SK-N-SH (cell line): ENCODE measurements at regions not wholly inside any gene's neighbourhood (a gene's known extent, or its start where the extent isn't known, plus 50 kb on each side); places are given as distances from the start of the nearest gene placed in this dataset.

ENCODE experiments used
- CTCF ChIA-PET: fragments of 300-600, 350-600 bp; formaldehyde crosslinking; extraction: SDS; loops from one replicate; lab custom pipeline; 2021; lab: Yijun Ruan, JAX
- POLR2A ChIA-PET: fragments of 350-600 bp; sonication (Branson Sonifier 250); formaldehyde crosslinking; extraction: SDS; loops from one replicate; lab custom pipeline; 2020; ENCODE audit warnings: antibody characterized with exemption, inconsistent platforms; lab: Yijun Ruan, JAX
- DNase-seq: peaks from one replicate; pipeline ENCODE4 v3.0.0; 2012
- H2AFZ ChIP-seq: fragments of 200-600 bp; sonication (generic); 2 replicates; pipeline ENCODE4 v1.8.1; 2016; ENCODE audit warnings: antibody characterized with exemption, mild to moderate bottlenecking, low read depth
- H3F3A ChIP-seq: fragments of 200-600 bp; sonication (generic); replicated peaks from 2 replicates; pipeline ENCODE3; 2016; ENCODE audit warnings: antibody characterized with exemption, mild to moderate bottlenecking; ENCODE audit not compliant: insufficient read depth
- H3K27ac ChIP-seq, 2 experiments: fragments of 200-500 bp in 1 of 2; fragments of 200-600 bp in 1 of 2; sonication (Bioruptor generic) in 1 of 2; sonication (generic), shearing (Covaris generic) in 1 of 2; 2 replicates each; pipeline versions ENCODE4 v1.5.1 to v1.6.1; 2014 to 2016; ENCODE audit warnings: low read depth in 2 of 2, inconsistent platforms in 1 of 2, low read length in 1 of 2, mild to moderate bottlenecking in 1 of 2, mixed read lengths in 1 of 2
- H3K27me3 ChIP-seq: fragments of 200-600 bp; sonication (generic), shearing (Covaris generic); 2 replicates; pipeline ENCODE4 v1.6.1; 2016; ENCODE audit warnings: mixed run types; ENCODE audit not compliant: insufficient read depth
- H3K36me3 ChIP-seq, 2 experiments: fragments of 200-500 bp in 1 of 2; fragments of 200-600 bp in 1 of 2; sonication (Bioruptor generic) in 1 of 2; sonication (generic) in 1 of 2; replicated peaks in 1 of 2; 2 replicates each; pipeline versions ENCODE3 to v1.5.1; 2014 to 2016; ENCODE audit warnings: low read length in 1 of 2, mild to moderate bottlenecking in 1 of 2; ENCODE audit not compliant: insufficient read depth in 2 of 2, control insufficient read depth in 1 of 2
- H3K4me1 ChIP-seq, 2 experiments: fragments of 200-500 bp in 1 of 2; fragments of 200-600 bp in 1 of 2; sonication (Bioruptor generic) in 1 of 2; sonication (generic), shearing (Covaris generic) in 1 of 2; 2 replicates each; pipeline versions ENCODE4 v1.5.1 to v1.6.1; 2014 to 2016; ENCODE audit warnings: low read depth in 1 of 2, low read length in 1 of 2, mixed run types in 1 of 2; ENCODE audit not compliant: insufficient read depth in 2 of 2, control insufficient read depth in 1 of 2
- H3K4me2 ChIP-seq: fragments of 200-600 bp; sonication (generic), shearing (Covaris generic); 2 replicates; pipeline ENCODE4 v1.6.1; 2017; ENCODE audit warnings: mixed run types
- H3K4me3 ChIP-seq, 2 experiments: fragments of 200-500 bp in 1 of 2; fragments of 200-600 bp in 1 of 2; sonication (Bioruptor generic) in 1 of 2; sonication (generic), shearing (Covaris generic) in 1 of 2; 2 replicates each; pipeline versions ENCODE4 v1.5.1 to v1.8.1; 2014 to 2016; ENCODE audit warnings: low read depth in 2 of 2, inconsistent platforms in 1 of 2, low read length in 1 of 2, mild to moderate bottlenecking in 1 of 2, mixed read lengths in 1 of 2, moderate library complexity in 1 of 2
- H3K79me2 ChIP-seq: fragments of 200-600 bp; sonication (generic); 2 replicates; pipeline ENCODE4 v1.8.1; 2017; ENCODE audit warnings: mild to moderate bottlenecking; ENCODE audit not compliant: insufficient read depth
- H3K9ac ChIP-seq: fragments of 200-600 bp; sonication (generic); 2 replicates; pipeline ENCODE4 v1.6.1; 2017; ENCODE audit warnings: mixed run types
- H3K9me2 ChIP-seq: fragments of 200-600 bp; sonication (generic); 2 replicates; pipeline ENCODE4 v1.6.1; 2017; ENCODE audit warnings: mixed run types
- H3K9me3 ChIP-seq: fragments of 200-600 bp; sonication (generic); 2 replicates; pipeline ENCODE4 v1.6.1; 2017; ENCODE audit warnings: mixed run types, mild to moderate bottlenecking, moderate library complexity
- H4K20me1 ChIP-seq: fragments of 200-600 bp; sonication (generic); 2 replicates; pipeline ENCODE4 v1.6.1; 2017; ENCODE audit warnings: mild to moderate bottlenecking, mixed run types; ENCODE audit not compliant: insufficient read depth
- CHD2 ChIP-seq: fragments of 150-350 bp; IDR thresholded peaks from 2 replicates; pipeline ENCODE4 v1.6.1; 2018; ENCODE audit warnings: low read length; ENCODE audit not compliant: partially characterized antibody
- ELF1 ChIP-seq: IDR thresholded peaks from 2 replicates; pipeline ENCODE4 v1.4.0; 2012
- EZH2phosphoT487 ChIP-seq: fragments of 200-600 bp; sonication (generic); IDR thresholded peaks from 2 replicates; pipeline ENCODE4 v1.6.1; 2017; ENCODE audit warnings: low read depth, mixed run types, mild to moderate bottlenecking, antibody characterized with exemption, moderate library complexity, borderline replicate concordance
- FOSL2 ChIP-seq: IDR thresholded peaks from 2 replicates; pipeline ENCODE4 v1.4.0; 2012; ENCODE audit warnings: low read depth, mild to moderate bottlenecking, moderate library complexity, borderline replicate concordance
- FOXJ3 ChIP-seq: sonication (generic); formaldehyde crosslinking; IDR thresholded peaks from 2 replicates; pipeline ENCODE4 v1.5.1; 2020; ENCODE audit warnings: mild to moderate bottlenecking, missing genetic modification reagents
- GABPA ChIP-seq: IDR thresholded peaks from 2 replicates; pipeline ENCODE4 v1.4.0; 2012; ENCODE audit warnings: low read depth, mild to moderate bottlenecking
- MEF2A ChIP-seq: IDR thresholded peaks from 2 replicates; pipeline ENCODE4 v1.4.0; 2012; ENCODE audit warnings: low read depth, borderline replicate concordance
- MXI1 ChIP-seq: IDR thresholded peaks from 2 replicates; pipeline ENCODE4 v1.6.1; 2012; ENCODE audit warnings: mild to moderate bottlenecking, low read depth, low read length, improper control_type of control experiment
- RFX5 ChIP-seq: IDR thresholded peaks from 2 replicates; pipeline ENCODE4 v1.6.1; 2012; ENCODE audit warnings: mild to moderate bottlenecking, improper control_type of control experiment, low read length
- RXRA ChIP-seq: IDR thresholded peaks from 2 replicates; pipeline ENCODE4 v1.4.0; 2012; ENCODE audit warnings: low read depth, mild to moderate bottlenecking, borderline replicate concordance
- SIN3A ChIP-seq: IDR thresholded peaks from 2 replicates; pipeline ENCODE4 v1.6.1; 2012; ENCODE audit warnings: low read depth, mild to moderate bottlenecking, low read length, moderate library complexity, borderline replicate concordance
- TAF1 ChIP-seq: IDR thresholded peaks from 2 replicates; pipeline ENCODE4 v1.6.1; 2012; ENCODE audit warnings: low read depth, mild to moderate bottlenecking, low read length, moderate library complexity, borderline replicate concordance
- TCF12 ChIP-seq: IDR thresholded peaks from 2 replicates; pipeline ENCODE4 v1.4.0; 2012
- YY1 ChIP-seq: IDR thresholded peaks from 2 replicates; pipeline ENCODE4 v1.4.0; 2012; ENCODE audit warnings: low read depth, mild to moderate bottlenecking
- WGBS: methylation state at CpG from one replicate; pipeline ENCODE4 v1.1.6; 2017; ENCODE audit warnings: low lambda C conversion rate; 5-methylcytosine and 5-hydroxymethylcytosine counted together
- TF ChIP-seq, protein P1 (sequence below): IDR thresholded peaks from 2 replicates; pipeline ENCODE4 v1.4.0; 2012; ENCODE audit warnings: low read depth, borderline replicate concordance
- TF ChIP-seq, protein P2 (sequence below): IDR thresholded peaks from 2 replicates; pipeline ENCODE4 v1.4.0; 2012; ENCODE audit warnings: low read depth
- TF ChIP-seq, protein P3 (sequence below): fragments of 150-350 bp; IDR thresholded peaks from 2 replicates; pipeline ENCODE4 v1.6.1; 2016; ENCODE audit warnings: mild to moderate bottlenecking, low read depth, low read length
- TF ChIP-seq, protein P4 (sequence below): IDR thresholded peaks from 2 replicates; pipeline ENCODE4; 2012
- TF ChIP-seq, protein P5 (sequence below): fragments of 200-600 bp; sonication (generic); IDR thresholded peaks from 2 replicates; pipeline ENCODE4 v1.6.1; 2017; ENCODE audit warnings: antibody characterized with exemption, mild to moderate bottlenecking, moderate library complexity
- TF ChIP-seq, protein P6 (sequence below): IDR thresholded peaks from 2 replicates; pipeline ENCODE4 v1.4.0; 2012; ENCODE audit warnings: low read depth, borderline replicate concordance

DNA sequence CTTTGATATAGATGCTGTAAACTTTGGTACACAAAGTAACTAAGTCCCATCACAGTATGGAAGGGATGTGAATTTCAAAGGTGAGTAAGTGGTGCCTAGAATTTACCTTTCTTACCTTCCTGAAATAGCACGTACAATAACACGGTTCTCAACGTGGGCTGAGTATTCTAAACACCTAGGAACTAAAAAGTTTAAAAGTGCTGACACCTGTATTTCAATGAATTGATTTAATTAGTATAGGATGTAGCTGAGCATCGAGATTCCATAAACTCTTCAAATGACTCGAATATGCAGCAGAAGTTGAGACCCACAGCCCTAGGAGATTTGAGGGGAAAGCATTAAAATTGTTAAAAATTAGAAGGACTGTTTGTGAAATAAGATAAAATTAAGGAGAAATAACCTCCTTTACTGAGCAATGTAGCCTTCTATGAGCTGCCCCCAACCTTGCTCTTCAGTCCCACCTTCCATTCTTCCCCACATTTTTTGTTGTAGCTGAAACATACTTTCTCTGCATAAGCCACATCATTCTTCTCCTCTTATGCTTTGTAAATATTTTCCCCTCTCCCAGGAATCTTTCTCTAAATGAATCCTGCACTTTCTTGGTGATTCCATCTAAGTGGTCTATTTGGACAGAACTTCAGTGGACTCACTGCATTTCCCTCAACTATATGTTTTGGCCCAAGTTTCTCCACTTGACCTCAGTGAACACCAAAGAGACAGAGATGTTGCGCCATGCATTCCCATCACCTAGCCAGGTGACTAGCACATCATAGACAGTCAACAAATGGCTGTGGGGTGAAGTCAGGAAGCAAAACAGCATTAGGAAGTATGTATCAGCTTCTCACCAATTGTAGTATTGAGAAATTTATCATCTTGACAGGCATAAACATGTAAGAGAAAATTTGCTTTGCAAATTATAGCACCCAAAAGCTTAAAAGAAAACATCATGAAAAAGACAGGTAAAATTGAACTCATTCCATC lies 156.5 kb upstream of the TAS2R1 start:
- Histone ChIP-seq H3K79me2 (no peaks in the 10 kb centered on the region), H3K27ac (no peak overlapping the region), H3K4me1 (peaks cover 0 to 2% of the 10 kb centered on the region in 2 experiments; a peak in 1 of 4 replicates), H3F3A (no peaks in the 10 kb centered on the region), H4K20me1 (no peaks in the 10 kb centered on the region), H3K4me2 (no peak overlapping the region)
- WGBS = 24% methylated on average over 6 of the region's 6 CpGs
- POLR2A ChIA-PET = no interaction called here
- no peak for TF ChIP-seq FOSL2
- TF ChIP-seq, protein P1, sequence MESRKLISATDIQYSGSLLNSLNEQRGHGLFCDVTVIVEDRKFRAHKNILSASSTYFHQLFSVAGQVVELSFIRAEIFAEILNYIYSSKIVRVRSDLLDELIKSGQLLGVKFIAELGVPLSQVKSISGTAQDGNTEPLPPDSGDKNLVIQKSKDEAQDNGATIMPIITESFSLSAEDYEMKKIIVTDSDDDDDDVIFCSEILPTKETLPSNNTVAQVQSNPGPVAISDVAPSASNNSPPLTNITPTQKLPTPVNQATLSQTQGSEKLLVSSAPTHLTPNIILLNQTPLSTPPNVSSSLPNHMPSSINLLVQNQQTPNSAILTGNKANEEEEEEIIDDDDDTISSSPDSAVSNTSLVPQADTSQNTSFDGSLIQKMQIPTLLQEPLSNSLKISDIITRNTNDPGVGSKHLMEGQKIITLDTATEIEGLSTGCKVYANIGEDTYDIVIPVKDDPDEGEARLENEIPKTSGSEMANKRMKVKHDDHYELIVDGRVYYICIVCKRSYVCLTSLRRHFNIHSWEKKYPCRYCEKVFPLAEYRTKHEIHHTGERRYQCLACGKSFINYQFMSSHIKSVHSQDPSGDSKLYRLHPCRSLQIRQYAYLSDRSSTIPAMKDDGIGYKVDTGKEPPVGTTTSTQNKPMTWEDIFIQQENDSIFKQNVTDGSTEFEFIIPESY = no peak
- TF ChIP-seq RXRA = no peak
- TF ChIP-seq, protein P2, sequence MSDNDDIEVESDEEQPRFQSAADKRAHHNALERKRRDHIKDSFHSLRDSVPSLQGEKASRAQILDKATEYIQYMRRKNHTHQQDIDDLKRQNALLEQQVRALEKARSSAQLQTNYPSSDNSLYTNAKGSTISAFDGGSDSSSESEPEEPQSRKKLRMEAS = no peak
- TF ChIP-seq, protein P3, sequence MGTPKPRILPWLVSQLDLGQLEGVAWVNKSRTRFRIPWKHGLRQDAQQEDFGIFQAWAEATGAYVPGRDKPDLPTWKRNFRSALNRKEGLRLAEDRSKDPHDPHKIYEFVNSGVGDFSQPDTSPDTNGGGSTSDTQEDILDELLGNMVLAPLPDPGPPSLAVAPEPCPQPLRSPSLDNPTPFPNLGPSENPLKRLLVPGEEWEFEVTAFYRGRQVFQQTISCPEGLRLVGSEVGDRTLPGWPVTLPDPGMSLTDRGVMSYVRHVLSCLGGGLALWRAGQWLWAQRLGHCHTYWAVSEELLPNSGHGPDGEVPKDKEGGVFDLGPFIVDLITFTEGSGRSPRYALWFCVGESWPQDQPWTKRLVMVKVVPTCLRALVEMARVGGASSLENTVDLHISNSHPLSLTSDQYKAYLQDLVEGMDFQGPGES = no peak
- no peak for TF ChIP-seq RFX5
- no peak for TF ChIP-seq EZH2phosphoT487
- TF ChIP-seq, protein P4, sequence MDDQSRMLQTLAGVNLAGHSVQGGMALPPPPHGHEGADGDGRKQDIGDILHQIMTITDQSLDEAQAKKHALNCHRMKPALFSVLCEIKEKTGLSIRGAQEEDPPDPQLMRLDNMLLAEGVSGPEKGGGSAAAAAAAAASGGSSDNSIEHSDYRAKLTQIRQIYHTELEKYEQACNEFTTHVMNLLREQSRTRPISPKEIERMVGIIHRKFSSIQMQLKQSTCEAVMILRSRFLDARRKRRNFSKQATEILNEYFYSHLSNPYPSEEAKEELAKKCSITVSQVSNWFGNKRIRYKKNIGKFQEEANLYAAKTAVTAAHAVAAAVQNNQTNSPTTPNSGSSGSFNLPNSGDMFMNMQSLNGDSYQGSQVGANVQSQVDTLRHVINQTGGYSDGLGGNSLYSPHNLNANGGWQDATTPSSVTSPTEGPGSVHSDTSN = no peak
- no peak for TF ChIP-seq CHD2
- no peak for TF ChIP-seq TAF1
- TF ChIP-seq, protein P5, sequence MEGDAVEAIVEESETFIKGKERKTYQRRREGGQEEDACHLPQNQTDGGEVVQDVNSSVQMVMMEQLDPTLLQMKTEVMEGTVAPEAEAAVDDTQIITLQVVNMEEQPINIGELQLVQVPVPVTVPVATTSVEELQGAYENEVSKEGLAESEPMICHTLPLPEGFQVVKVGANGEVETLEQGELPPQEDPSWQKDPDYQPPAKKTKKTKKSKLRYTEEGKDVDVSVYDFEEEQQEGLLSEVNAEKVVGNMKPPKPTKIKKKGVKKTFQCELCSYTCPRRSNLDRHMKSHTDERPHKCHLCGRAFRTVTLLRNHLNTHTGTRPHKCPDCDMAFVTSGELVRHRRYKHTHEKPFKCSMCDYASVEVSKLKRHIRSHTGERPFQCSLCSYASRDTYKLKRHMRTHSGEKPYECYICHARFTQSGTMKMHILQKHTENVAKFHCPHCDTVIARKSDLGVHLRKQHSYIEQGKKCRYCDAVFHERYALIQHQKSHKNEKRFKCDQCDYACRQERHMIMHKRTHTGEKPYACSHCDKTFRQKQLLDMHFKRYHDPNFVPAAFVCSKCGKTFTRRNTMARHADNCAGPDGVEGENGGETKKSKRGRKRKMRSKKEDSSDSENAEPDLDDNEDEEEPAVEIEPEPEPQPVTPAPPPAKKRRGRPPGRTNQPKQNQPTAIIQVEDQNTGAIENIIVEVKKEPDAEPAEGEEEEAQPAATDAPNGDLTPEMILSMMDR = no peak
- TF ChIP-seq MXI1 = no peak
- no peak for TF ChIP-seq MEF2A
- no peak for TF ChIP-seq SIN3A
- no peak for TF ChIP-seq TCF12
- TF ChIP-seq GABPA = no peak
- no peak for TF ChIP-seq FOXJ3 (CRISPR knock-in tag)
- TF ChIP-seq ELF1 = no peak
- TF ChIP-seq, protein P6, sequence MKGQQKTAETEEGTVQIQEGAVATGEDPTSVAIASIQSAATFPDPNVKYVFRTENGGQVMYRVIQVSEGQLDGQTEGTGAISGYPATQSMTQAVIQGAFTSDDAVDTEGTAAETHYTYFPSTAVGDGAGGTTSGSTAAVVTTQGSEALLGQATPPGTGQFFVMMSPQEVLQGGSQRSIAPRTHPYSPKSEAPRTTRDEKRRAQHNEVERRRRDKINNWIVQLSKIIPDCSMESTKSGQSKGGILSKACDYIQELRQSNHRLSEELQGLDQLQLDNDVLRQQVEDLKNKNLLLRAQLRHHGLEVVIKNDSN = no peak
- TF ChIP-seq YY1 = no peak
- TF ChIP-seq, all 33 proteins: peak for 0
- H3K9me2 ChIP-seq = no peaks in the 10 kb centered on the region
- no peaks in the 10 kb centered on the region for H3K36me3 ChIP-seq
- CTCF ChIA-PET = no interaction called here
- no peak overlapping the region for H3K4me3 ChIP-seq
- DNase-seq = no peak
- no peak overlapping the region for H2AFZ ChIP-seq
- H3K9ac ChIP-seq = no peak overlapping the region
- no peaks in the 10 kb centered on the region for H3K9me3 ChIP-seq
- H3K27me3 ChIP-seq = no peaks in the 10 kb centered on the region
